Forelimb muscle (tissue), 1 donor: ENCODE measurements at regions not wholly inside any gene's neighbourhood (a gene's known extent, or its start where the extent isn't known, plus 50 kb on each side); places are given as distances from the start of the nearest gene placed in this dataset.
"Not testable (repeated sequence)": the region's sequence is repeated elsewhere in the genome, so short reads cannot be mapped to it uniquely, and the experiment has no call there.

Source experiments
- DNase-seq: peaks from one replicate; pipeline ENCODE4 v3.0.0-alpha.2; 2013; ENCODE audit warnings: low read depth

GRCh38 chr6:23499549-23499948, 626.5 kb upstream of the NRSN1 start:
- DNase-seq = no peak

DNA sequence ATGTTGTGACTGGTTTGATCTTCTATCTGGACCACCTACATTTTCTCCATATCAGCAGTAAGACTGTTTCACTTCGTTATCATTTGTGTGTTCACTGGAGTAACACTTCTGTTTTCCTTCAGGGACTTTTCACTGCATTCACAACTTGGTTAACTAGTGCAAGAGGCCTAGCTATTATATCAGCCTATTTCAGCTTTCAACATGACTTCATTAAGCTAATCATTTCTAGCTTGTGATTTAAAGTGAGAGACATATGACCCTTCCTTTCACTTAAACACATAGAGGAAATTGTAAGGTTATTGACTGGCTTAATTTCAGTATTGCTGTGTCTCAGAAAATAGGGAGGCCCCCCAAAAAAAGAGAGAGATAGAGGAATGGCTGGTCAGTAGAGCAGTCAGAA, 622.8 kb upstream of the NRSN1 start:
- DNase-seq = no peak

GRCh38 chr6:23505026-23505425, 621.0 kb upstream of the NRSN1 start:
- no peak for DNase-seq

GRCh38 chr6:23510778-23511510, 615.1 kb upstream of the NRSN1 start:
- DNase-seq = no peak

GRCh38 chr6:23511817-23512216, 614.2 kb upstream of the NRSN1 start:
- DNase-seq = no peak

DNA sequence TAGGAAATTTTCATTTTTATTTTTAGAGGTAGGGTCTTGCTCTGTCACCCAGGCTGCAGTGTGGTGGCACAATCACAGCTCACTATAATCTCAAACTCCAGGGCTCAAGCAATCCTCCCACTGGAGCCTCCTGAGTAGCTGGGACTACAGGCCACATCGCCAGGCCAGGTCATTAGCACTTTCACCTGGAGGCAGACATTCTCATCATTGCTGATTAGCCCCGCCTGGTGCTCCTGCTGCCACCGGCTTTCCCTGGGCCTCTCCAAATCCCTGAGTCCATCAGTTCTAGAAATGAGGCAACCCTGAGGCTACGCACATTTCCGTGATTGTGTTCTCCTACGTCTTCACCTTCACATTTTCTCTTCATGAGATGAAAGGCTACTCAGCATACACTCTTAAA, 607.7 kb upstream of the NRSN1 start:
- no peak for DNase-seq

DNA sequence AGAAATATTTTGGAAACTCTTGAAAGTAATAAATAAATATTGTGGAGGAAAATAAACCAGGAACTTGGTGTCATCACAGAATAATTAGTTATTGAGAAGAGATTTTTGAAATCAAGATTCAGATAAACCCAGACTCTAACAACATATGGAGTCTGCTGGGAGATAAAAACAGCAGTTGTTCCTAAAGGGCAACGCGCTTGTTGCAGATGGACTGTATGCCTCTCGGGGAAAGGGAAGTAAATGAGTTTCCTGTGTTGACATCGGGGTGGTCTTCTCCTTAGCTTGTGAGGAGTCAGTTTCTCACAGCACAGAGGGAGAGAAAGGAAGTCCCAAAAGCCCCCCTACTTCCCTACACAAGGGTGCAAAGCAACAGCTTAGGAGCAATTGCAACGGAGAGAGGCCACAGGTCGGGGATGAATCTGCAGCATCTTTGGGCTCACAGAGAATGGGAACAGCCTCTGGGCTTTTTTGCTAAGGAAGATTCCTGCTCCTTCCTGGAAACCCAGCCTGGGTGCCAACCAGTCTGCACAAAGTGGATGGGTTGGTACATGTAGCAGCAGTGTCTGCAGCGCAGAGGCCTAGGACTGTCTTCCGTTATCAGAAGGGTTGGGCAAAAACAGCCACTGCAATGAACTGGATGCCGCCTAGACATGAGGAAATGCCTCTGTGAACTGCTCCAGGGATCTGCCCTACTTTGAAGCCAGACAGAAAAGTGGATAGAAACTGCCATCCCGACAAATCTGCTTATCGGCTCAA, 603.0 kb upstream of the NRSN1 start:
- DNase-seq = no peak

DNA sequence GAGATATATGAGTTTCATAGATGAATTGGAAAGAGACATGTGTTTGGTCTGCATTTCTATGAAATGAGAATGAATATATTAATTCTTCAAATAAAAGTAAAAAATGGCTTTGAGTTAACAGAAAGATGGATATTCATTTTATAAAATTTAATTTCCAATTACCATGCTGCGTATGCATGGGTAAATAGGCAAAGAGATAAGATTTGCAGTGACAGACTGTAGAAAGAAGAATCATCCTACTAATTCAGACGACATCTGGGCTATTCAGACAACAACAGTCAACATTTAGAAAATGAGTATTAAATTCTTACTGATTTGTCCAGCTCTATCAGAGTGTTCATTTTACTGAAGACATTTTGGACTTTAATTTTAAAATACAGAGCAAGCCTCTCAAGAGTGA, 602.2 kb upstream of the NRSN1 start:
- no peak for DNase-seq

GRCh38 chr6:23524548-23524947, 601.5 kb upstream of the NRSN1 start:
- no peak for DNase-seq

- DNase-seq = no peak
These were observed 599.5 kb upstream of the NRSN1 start for GRCh38 chr6:23526526-23526925.

- no peak for DNase-seq
These were observed 596.1 kb upstream of the NRSN1 start for GRCh38 chr6:23529902-23530301.

GRCh38 chr6:23531666-23532065, 594.3 kb upstream of the NRSN1 start:
- DNase-seq = no peak

GRCh38 chr6:23532227-23532626, 593.8 kb upstream of the NRSN1 start:
- DNase-seq = no peak

DNA sequence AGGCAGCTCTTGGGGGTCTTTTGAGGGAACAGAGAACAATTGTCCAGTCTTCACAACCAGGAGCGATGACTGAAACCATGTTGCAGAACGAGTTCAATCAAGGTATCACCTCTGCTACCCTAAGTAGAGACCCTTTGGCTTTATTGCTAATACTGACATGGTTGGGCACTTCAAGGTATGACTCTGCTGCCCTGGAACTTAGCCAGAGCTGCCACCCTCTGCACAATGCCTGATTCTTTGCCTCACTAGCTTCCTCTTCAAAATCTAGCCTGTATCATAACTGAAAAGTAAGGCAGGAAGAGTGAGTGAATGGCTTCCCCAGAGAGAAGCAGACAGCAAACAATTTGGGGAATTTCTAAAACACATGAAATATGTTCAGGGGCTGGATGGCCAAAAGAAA, 592.7 kb upstream of the NRSN1 start:
- DNase-seq = no peak

GRCh38 chr6:23533944-23534343, 592.1 kb upstream of the NRSN1 start:
- DNase-seq = no peak

DNA sequence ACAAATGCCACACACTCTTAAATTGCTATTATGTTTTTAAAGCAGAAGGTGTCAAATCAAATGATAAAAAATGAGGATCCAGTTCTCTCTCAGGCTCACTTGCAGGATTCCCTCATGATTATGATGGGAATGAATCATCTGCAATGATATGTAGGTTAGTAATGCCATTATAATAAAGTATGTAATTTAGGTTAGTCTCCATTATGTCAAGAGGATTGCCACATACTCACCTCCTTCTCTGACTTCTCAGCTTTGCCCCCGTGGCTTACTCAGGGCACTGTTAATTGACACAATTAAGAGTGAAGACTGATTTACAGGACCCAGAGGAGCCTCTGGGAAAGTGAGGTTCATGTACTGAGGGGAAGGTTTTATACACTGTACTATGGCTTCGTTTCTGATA, 591.7 kb upstream of the NRSN1 start:
- DNase-seq = no peak

DNA sequence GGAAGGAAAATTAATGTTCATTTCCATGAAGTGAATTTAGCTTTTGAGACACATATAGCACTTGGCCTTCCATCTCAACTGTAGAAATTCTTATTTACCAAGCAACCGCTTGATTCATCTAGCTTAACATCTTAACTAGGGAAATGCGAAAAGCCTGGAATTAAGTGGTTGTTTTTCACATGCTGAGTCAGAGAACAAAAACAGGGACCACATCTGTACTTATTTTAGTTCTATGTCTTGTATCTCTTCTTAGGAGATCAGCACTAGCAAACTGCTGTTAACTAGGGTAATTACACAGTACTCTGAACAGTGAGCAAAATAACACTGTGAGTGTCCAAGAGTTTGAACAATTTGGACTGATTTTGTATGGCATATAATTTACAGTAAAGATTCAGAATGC, 590.9 kb upstream of the NRSN1 start:
- no peak for DNase-seq

DNA sequence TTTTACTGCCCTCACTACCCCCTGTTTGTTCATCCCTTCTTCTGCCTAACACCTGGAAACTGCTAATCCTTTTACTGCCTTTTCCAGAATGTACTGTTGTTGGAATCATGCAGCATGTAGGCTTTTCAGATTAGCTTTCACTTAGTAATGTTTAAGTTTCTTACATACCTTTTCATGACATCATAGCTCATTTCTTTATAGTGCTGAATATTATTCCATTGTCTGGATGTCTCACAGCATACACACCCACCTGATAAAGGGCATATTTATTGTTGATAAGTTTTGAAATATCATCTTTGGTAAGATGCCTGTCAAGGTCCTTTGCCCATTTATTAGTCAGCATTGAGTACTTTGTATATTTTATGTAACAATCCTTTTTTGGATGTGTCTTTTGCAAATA, 588.2 kb upstream of the NRSN1 start:
- no peak for DNase-seq

GRCh38 chr6:23547851-23548250, 578.2 kb upstream of the NRSN1 start:
- no peak for DNase-seq

- not testable (repeated sequence) for DNase-seq
These were observed 571.1 kb upstream of the NRSN1 start for GRCh38 chr6:23554953-23555352.

- DNase-seq = no peak
These were observed 566.2 kb upstream of the NRSN1 start for GRCh38 chr6:23559587-23560343.

DNA sequence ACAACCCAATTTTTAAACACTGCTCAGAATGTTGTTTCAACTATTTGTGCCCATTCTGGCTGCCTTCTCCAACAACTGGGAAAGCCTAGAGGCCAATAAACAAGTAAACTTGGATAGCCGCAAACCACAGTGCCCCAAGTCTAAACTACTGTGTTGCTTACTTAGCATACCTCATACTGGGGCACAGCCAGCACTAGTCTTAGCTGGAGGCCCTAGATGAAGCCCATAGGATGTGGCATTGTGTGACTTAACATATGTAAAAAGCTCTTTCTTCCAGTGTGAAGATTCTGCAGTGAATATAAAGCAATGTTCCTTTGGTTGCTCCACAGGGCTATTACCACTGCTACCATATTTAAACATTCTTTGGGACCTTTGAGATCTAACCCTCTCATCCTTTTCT, 564.3 kb upstream of the NRSN1 start:
- DNase-seq = no peak

GRCh38 chr6:23562554-23562953, 563.5 kb upstream of the NRSN1 start:
- DNase-seq = no peak
